ENCODE measurements at regions not wholly inside any gene's neighbourhood (a gene's known extent, or its start where the extent isn't known, plus 50 kb on each side); places are given as distances from the start of the nearest gene placed in this dataset.
A peak's percentile ranks its signal among the peaks of the same experiment; 100 is the strongest.
"Not testable (repeated sequence)": the region's sequence is repeated elsewhere in the genome, so short reads cannot be mapped to it uniquely, and the experiment has no call there.

DNA sequence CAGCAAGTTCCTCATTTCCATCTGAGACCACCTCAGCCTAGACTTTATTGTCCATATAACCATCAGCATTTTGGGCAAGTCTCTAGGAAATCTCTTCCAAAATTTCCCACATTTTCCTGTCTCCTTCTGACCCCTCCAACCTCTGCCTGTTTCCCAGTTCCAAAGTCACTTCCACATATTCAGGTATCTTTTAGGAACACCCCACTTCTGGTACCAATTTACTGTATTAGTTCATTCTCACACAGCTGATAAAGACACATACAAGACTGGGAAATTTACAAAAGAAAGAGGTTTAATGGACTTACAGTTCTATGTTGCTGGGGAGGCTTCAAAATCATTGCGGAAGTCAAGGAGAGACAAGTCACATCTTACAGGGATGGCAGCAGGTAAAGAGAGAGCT, 103.6 kb downstream of the ART5 start:
- intact Hi-C loops (cut with DNase I, micrococcal nuclease); H3K4me1 ChIP-seq (ENCODE audit: low read depth); H3K4me3 ChIP-seq; H3K36me3 ChIP-seq (ENCODE audit: low read depth); ATAC-seq; DNase-seq: not testable (repeated sequence)
- H3K9me3 ChIP-seq = peaks cover 11% of the 10 kb centered on the region

DNA sequence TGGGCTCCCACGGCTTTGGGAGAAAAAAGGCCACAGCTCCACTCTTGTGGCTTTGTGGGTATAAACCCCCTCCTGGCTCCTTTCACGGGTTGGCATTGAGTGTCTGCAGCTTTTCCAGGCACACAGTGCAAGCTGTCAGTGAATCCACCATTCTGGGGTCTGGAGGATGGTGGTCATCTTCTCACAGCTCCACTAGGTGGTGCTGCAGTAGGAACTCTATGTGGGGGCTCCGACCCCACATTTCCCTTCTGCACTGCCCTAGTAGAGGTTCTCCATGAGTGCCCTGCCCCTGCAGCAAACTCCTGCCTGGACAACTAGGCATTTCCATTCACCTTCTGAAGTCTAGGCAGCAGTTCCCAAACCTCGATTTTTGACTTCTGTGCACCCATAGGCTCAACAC, 104.5 kb downstream of the ART5 start:
- H3K4me3 ChIP-seq; DNase-seq; intact Hi-C loops (cut with DNase I, micrococcal nuclease); H3K36me3 ChIP-seq (ENCODE audit: low read depth); ATAC-seq; H3K4me1 ChIP-seq (ENCODE audit: low read depth): not testable (repeated sequence)
- peaks cover 11% of the 10 kb centered on the region for H3K9me3 ChIP-seq

DNA sequence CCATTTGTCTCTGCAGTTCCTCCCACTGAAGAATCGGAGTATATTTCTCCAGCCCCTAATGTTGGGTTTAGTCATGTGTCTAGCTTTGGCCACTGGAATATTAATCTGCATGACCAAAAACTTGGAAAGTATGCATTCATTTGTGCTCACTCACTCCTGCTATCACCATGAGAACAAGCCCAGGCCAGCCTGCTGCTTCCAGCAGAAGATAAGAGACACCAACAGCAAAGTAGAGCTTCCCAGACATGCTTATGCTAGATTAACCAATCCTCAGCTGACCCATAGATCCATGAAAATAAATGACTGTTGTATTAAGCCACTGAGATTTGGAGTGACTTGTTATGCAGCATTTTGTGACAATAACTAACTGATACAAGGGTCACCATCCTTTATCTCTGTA, 108.8 kb downstream of the ART5 start:
- ATAC-seq; intact Hi-C loops (cut with DNase I, micrococcal nuclease); DNase-seq; H3K9me3 ChIP-seq; H3K36me3 ChIP-seq (ENCODE audit: low read depth); H3K4me1 ChIP-seq (ENCODE audit: low read depth); H3K4me3 ChIP-seq: not testable (repeated sequence)

- ATAC-seq; H3K4me3 ChIP-seq; H3K9me3 ChIP-seq; intact Hi-C loops (cut with DNase I, micrococcal nuclease); H3K36me3 ChIP-seq (ENCODE audit: low read depth); DNase-seq; H3K4me1 ChIP-seq (ENCODE audit: low read depth): not testable (repeated sequence)
Observed at GRCh38 chr11:3531280-3531679, 110.5 kb downstream of the ART5 start.

GRCh38 chr11:3523567-3523966, 118.2 kb downstream of the ART5 start:
- H3K36me3 ChIP-seq (ENCODE audit: low read depth); DNase-seq; H3K4me1 ChIP-seq (ENCODE audit: low read depth); intact Hi-C loops (cut with DNase I, micrococcal nuclease); H3K4me3 ChIP-seq; ATAC-seq; H3K9me3 ChIP-seq: not testable (repeated sequence)

DNA sequence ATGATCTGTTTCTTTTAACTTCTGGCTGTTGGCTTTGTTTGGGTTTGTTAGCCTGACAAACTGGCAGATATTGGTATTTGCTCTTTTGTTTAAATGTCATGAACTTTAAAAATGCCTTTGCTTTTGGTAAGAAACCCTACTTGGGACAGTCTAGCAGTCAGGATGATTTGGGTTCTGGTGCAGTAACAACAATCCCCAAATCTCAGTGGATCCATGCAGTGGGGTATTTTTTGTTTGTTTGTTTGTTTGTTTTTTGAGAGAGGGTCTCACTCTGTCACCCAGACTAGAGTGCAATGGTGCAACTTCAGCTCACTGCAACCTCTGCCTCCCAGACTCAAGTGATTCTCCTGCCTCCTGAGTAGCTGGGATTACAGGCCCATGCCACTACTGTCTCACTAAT, 120.9 kb downstream of the ART5 start:
- H3K4me3 ChIP-seq; H3K36me3 ChIP-seq (ENCODE audit: low read depth); H3K4me1 ChIP-seq (ENCODE audit: low read depth); ATAC-seq; DNase-seq; H3K9me3 ChIP-seq; intact Hi-C loops (cut with DNase I, micrococcal nuclease): not testable (repeated sequence)

DNA sequence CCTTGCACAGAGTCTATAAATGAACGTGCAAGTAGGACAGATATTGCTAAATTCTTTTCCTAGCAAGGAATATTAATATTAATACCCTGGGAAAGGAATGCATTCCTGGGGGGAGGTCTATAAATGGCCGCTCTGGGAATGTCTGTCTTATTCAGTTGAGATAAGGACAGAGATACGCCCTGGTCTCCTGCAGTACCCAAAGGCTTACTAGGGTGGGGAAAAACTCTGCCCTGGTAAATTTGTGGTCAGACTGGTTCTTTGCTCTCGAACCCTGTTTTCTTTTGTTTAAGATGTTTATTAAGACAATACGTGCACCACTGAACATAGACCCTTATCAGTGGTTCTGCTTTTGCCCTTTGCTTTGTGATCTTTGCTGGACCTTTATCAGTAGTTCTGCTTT, 122.0 kb downstream of the ART5 start:
- H3K9me3 ChIP-seq; H3K4me1 ChIP-seq (ENCODE audit: low read depth); ATAC-seq; DNase-seq; H3K4me3 ChIP-seq; H3K36me3 ChIP-seq (ENCODE audit: low read depth); intact Hi-C loops (cut with DNase I, micrococcal nuclease): not testable (repeated sequence)

DNA sequence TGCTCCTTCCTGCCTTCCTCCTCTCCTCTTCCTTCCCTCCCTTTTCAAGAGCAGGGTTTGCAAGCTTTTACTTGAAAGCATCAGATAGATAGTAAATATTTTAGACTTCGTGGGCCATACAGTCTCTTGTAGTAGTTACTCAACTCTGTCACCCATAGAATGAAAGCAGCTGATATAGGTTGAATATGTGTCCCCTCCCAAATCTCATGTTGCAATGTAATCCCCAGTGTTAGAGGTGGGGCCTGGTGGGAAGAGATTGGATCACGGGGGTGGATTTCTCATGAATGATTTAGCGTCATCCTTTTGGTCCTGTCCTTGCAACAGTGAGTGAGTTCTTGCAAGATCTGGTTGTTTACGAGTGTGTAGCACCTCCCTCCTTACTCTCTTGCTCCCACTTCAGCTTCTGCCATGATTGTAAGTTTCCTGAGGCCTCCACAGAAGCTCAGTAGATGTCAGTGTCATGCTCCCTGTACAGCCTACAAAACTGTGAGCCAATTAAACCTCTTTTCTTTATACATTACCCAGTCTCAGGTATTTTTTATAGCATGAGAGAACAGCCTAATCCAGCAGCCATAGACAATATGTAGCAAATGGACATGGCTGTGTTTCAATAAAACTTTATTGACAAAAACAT, 124.7 kb downstream of the ART5 start:
- H3K4me1 ChIP-seq (ENCODE audit: low read depth); ATAC-seq; intact Hi-C loops (cut with DNase I, micrococcal nuclease); H3K4me3 ChIP-seq; H3K9me3 ChIP-seq; H3K36me3 ChIP-seq (ENCODE audit: low read depth); DNase-seq: not testable (repeated sequence)

- DNase-seq; ATAC-seq; H3K4me1 ChIP-seq (ENCODE audit: low read depth); intact Hi-C loops (cut with DNase I, micrococcal nuclease); H3K4me3 ChIP-seq; H3K9me3 ChIP-seq; H3K36me3 ChIP-seq (ENCODE audit: low read depth): not testable (repeated sequence)
Observed at GRCh38 chr11:3516345-3516933, 125.4 kb downstream of the ART5 start.

DNA sequence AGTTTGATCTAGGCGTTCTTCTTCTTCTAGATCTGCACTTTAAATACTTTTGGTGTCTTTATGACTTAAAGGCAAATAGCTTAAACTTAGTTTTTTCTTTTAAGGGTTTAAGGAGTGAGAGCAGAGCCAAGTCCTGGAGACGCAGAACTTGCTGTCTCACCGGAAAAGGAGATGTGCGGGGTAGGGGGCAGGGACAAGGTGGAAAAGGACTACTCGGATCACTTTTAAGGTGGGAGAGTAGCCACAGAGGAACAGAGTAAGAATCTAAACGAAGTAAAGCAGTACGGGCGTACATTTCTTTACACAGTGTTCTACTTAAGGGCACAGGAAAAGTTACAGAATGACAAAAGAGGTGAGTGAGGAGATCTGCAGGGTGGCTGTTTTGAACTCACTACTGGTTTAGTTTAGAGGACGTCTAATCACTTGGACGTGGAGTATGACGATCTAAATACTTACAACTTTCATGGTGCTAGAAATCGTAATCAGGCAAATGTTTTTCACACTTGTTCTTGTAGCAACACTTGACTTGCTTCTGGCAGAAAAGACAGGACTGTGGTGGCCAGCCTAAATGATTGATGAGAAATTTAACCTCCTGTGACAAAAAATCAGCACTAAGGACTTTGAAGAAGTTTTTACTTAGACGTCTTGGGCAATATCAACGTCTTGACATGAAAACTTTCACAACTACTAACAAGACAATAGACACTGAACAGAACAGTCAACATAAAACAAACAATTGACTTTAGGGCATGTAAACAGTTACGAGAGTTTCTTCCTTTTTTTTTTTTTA, 127.0 kb downstream of the ART5 start:
- DNase-seq; intact Hi-C loops (cut with DNase I, micrococcal nuclease); H3K4me1 ChIP-seq (ENCODE audit: low read depth); H3K4me3 ChIP-seq; H3K9me3 ChIP-seq; ATAC-seq; H3K36me3 ChIP-seq (ENCODE audit: low read depth): not testable (repeated sequence)

DNA sequence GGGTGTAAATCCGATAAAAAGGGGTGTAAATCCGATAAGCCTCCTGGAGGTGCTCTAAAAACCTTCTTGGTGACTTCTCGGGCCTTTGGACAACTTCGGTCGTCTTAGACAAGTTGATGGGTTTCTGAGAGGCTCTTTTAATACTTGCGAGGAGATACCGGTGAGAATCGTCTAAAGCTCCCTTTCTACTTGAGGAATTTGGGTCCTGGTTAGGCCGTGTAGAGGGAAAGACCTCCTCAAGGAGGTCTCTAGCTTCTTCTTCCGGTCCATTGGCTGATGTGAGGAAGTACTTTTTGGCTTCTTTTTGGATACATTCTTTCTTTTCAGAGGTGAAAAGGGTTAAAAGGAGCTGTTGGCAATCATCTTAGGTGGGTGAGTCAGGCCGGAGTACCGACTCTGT, 128.5 kb downstream of the ART5 start:
- H3K9me3 ChIP-seq; H3K4me1 ChIP-seq (ENCODE audit: low read depth); DNase-seq; ATAC-seq; H3K36me3 ChIP-seq (ENCODE audit: low read depth); intact Hi-C loops (cut with DNase I, micrococcal nuclease); H3K4me3 ChIP-seq: not testable (repeated sequence)

DNA sequence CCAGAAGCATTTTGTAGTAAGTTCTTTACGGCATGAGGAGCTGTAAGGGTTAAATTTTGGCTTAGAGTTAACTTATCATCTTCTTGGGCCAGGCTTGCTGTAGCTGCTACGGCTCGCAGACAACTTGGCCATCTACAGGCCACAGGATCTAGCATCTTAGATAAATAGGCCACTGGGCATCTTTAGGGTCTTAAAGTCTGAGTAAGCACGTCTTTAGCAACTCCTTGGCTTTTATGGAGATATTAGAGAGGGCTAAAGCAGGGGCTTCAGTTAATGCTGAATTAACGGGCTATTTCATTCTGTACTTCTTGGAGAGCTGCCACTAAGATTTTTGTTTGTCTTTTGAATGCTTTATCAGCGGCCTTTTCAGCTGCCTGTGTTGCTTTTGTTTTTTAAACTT, 129.0 kb downstream of the ART5 start:
- ATAC-seq; H3K4me3 ChIP-seq; H3K4me1 ChIP-seq (ENCODE audit: low read depth); DNase-seq; H3K36me3 ChIP-seq (ENCODE audit: low read depth); intact Hi-C loops (cut with DNase I, micrococcal nuclease); H3K9me3 ChIP-seq: not testable (repeated sequence)

DNA sequence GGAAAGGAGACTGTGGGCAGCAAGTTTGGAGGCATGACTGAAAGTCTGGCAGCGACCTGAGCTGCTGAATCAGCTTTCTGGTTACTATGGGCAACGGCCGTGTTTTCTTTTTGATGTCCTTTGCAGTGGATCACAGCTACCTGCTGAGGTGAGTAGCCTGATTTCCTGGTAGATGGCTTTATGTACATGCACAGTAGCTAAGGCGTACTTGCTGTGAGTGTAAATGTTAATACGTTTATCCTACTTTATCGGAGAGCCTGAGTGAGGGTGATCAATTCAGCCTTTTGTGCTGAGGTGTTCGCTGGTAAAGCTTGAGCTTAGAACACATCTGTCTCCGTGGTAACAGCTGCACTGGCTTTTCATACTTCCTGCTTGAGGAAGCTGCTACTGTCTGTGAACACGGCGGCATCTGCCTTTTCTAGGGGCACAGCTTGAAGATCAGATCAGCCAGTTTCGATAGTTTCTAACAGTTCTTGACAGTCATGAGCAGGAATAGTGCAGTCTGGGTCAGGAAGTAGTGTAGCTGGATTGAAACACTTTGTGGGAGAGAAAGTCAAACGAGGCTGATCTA, 129.6 kb downstream of the ART5 start:
- H3K4me3 ChIP-seq; H3K4me1 ChIP-seq (ENCODE audit: low read depth); ATAC-seq; intact Hi-C loops (cut with DNase I, micrococcal nuclease); H3K9me3 ChIP-seq; H3K36me3 ChIP-seq (ENCODE audit: low read depth): not testable (repeated sequence)
- peak in 2 of 3 donors; percentile 32 to 36 for DNase-seq

DNA sequence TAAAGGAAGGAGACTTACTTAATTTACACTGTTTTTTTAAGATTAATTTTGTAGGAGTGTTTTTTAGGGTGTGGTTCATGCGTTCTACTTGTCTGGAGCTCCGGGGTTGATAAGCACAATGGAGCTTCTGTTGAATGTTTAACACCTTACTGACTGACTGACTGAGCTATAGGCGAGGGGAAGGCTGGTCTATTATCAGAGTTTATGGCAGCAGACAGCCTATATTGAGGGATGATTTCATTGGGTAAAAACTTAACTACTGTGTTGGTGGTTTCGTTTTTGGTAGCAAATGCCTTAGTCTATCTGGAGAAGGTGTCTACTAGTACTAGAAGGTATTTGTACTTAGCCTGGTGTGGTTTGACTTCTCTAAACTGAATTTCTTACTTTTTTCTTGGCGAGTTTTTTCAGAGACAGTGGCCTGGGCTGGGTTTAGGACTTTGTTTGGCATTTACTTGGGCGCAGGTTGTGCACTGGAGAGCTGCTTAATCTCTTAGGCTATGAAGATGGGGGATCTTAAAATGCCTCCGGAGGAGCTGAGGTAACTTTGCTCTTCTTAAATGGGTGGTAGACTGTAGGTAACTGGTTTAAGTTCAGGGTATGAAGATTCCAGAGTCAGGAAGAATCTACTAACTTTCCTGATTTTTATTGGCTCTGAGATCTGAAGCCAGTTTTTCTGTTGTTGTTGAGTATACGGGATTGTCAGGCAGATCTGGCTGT, 130.2 kb downstream of the ART5 start:
- intact Hi-C loops (cut with DNase I, micrococcal nuclease) = not testable (repeated sequence)

More for the DNA sequence above, 130.2 kb downstream of the ART5 start:
- H3K9me3 ChIP-seq; H3K4me1 ChIP-seq (ENCODE audit: low read depth); H3K36me3 ChIP-seq (ENCODE audit: low read depth); H3K4me3 ChIP-seq: not testable (repeated sequence)
- ATAC-seq (peak; percentile 74), DNase-seq (peak in 1 of 3 donors; percentile 13)
